ENCODE measurements at regions not wholly inside any gene's neighbourhood (a gene's known extent, or its start where the extent isn't known, plus 50 kb on each side); places are given as distances from the start of the nearest gene placed in this dataset.

- DNase-seq (ENCODE audit: low read depth, low spot score) (no peak), FAIRE-seq (no peak)
- H3K9me1 ChIP-seq (replicated peaks; ENCODE audit: control insufficient read depth, extremely low read depth, insufficient read depth, low read length), result no peaks in the 10 kb centered on the region
- CTCF ChIA-PET, result no interaction called here
- TF ChIP-seq MAX (IDR thresholded peaks at IDR 0.05; ENCODE audit: insufficient read depth, insufficient read length) (no peak), JUN (IDR thresholded peaks at IDR 0.05; ENCODE audit: borderline replicate concordance, insufficient read depth, insufficient read length, low read depth) (no peak), EZH2 (IDR thresholded peaks at IDR 0.05; ENCODE audit: borderline replicate concordance, low read depth, low read length, severe bottlenecking) (no peak), GATA2 (IDR thresholded peaks at IDR 0.05; ENCODE audit: insufficient read depth, insufficient read length, low read depth, low read length) (no peak), CTCF (IDR thresholded peaks at IDR 0.05; ENCODE audit: extremely low read depth in 1 of 2, insufficient read depth in 1 of 2, low read depth in 1 of 2, low read length in 2 of 2) (no peak), FOS (IDR thresholded peaks at IDR 0.05; ENCODE audit: borderline replicate concordance, insufficient read depth, low read length) (no peak), MYC (IDR thresholded peaks at IDR 0.05; ENCODE audit: low read depth, low read length) (no peak)
- no peaks in the 10 kb centered on the region for H3K79me2 ChIP-seq (ENCODE audit: control insufficient read depth, insufficient read depth, low read length)
- H3K27me3 ChIP-seq (ENCODE audit: control insufficient read depth in 2 of 2, insufficient read depth in 2 of 2, low read length in 2 of 2), result no peaks in the 10 kb centered on the region
- no TSS peak for BruUV-seq (replicated peaks)
- no peak overlapping the region for H3K4me2 ChIP-seq (ENCODE audit: insufficient read depth, low read length)
- H3K27ac ChIP-seq (ENCODE audit: insufficient read depth, low read depth, low read length), result no peak overlapping the region
- no peaks in the 10 kb centered on the region for H3K36me3 ChIP-seq (ENCODE audit: control insufficient read depth in 2 of 2, extremely low read depth in 1 of 2, insufficient read depth in 2 of 2, low read length in 2 of 2)
- POLR2A ChIA-PET, result no interaction called here
- H3K4me1 ChIP-seq (ENCODE audit: control insufficient read depth, extremely low read depth, insufficient read depth, low read length), result no peaks in the 10 kb centered on the region
- H3K9ac ChIP-seq (replicated peaks; ENCODE audit: extremely low read depth, insufficient read depth, low read length), result no peak overlapping the region
- H4K20me1 ChIP-seq (replicated peaks; ENCODE audit: control insufficient read depth, extremely low read depth, insufficient read depth, low read length), result no peaks in the 10 kb centered on the region
- intact Hi-C loops (cut with micrococcal nuclease) (no loop called here), dilution Hi-C loops (cut with MboI; ENCODE audit: extremely low pct_ligation_motif_present, low sequenced_read_pairs) (no loop called here)
- no peak overlapping the region for H2AFZ ChIP-seq (ENCODE audit: low read depth, low read length)
- peaks cover 4% of the 10 kb centered on the region for H3K9me3 ChIP-seq (replicated peaks; ENCODE audit: control insufficient read depth, insufficient read depth, low read length)
- H3K4me3 ChIP-seq (replicated peaks in 1 of 3; ENCODE audit: insufficient read depth in 1 of 3, low read depth in 1 of 3, low read length in 3 of 3), result no peak overlapping the region
These were observed 335.8 kb upstream of the KAZN start for GRCh38 chr1:14262637-14263036.
